ENCODE measurements at regions not wholly inside any gene's neighbourhood (a gene's known extent, or its start where the extent isn't known, plus 50 kb on each side); places are given as distances from the start of the nearest gene placed in this dataset.

DNA sequence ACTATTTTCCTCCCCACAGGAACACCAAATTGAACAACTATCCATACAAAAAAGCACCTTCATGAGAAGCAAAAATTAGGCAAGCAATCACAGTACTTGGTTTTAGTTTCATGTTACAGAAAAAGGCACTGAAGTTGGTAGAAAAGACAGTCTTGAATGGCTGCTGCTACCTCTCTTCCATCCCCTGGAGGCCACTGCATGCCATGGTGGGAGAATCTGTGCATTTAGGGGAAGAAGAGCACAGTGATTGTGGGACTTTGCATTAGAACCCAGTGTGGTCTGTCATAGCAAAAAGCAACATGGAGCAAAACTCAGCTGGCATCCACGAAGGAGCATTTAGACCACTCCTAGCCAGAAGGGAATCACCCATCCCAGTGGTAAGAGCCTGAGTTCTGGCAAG is 941.9 kb downstream of the PCDH18 start:
- ATAC-seq: no peak
- DNase-seq (ENCODE audit: low spot score): no peak

DNA sequence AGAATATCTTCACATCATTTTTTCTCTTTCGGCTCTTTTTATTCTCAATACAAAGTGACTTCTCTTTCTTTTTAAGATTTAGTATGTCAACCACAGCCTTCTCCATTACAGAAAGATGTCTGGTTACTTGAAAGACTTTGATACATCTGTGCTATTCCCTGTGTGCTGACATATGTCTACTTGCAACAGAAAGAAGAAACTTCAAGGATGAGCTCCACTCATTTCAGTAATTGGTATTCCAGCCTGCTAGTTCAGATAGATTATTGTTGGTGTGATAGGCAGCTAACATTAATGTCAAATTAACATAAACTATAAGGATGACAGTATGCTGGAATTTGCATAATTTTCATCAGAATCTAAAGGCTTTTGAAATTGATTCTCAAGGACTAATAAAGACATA is 948.7 kb downstream of the PCDH18 start:
- ATAC-seq (no peak), DNase-seq (ENCODE audit: low spot score) (no peak)

GRCh38 chr4:136581119-136581518 is 951.2 kb downstream of the PCDH18 start:
- ATAC-seq (no peak), DNase-seq (ENCODE audit: low spot score) (no peak)

DNA sequence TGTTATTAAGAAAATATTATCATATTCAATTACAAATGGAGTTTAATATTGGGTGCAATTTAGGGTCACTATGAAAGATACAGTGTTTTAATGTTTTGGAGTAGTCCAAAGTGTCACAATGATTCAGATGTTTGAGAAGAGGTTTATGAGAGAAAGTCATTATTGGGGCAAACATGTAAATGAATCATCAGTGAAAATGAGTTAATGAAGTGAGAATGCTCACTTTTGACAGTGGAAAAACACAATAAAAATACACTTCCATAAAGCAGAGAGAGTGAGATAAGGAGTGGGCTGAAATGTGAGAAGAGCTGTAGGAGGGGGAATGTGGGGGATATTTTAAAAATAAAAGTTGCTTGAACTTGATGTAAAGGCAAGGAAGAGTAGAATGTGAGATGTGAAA is 957.1 kb downstream of the PCDH18 start:
- DNase-seq (ENCODE audit: low spot score) (no peak), ATAC-seq (no peak)

- ATAC-seq (no peak), DNase-seq (ENCODE audit: low spot score) (no peak)
Measured at GRCh38 chr4:136573460-136573859, 958.8 kb downstream of the PCDH18 start.

DNA sequence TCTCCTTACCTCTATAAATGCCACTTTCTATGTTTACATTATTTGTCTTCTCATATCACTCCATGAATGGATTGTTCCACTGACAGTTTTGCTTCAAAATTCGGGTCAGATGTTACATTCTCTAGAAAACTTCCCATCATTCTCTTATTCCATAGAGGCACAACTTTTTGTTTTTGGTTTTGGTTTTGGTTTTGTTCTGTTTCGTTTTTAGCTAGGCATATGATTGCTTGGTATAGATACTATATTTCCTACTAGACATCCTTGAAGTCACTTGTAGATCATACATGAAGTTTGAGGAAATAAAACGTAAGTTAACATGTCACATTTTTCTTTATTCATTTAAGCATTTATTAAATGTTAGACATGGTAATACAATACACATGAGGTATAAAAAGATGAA is 961.0 kb downstream of the PCDH18 start:
- no peak for ATAC-seq
- no peak for DNase-seq (ENCODE audit: low spot score)

DNA sequence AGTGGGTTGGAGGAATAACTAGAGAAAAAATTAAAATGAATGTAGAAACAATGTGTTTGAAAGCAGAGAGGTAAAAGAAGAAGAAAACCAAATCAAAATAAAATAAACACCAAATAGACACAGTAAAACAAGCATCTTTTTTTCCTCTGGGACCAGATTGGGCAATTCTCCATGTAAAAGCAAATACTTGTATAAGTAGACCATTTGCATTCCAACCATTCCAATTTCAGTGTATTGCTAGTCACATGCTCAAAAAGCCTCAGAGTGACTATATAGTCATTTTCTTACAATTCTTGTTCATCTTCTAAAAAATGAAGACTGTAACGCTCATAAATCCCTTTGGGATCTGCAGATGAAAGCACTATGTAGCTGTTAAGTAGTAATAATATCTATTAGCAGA is 969.5 kb downstream of the PCDH18 start:
- ATAC-seq (no peak), DNase-seq (ENCODE audit: low spot score) (no peak)

GRCh38 chr4:136558940-136559494 is 973.3 kb downstream of the PCDH18 start:
- ATAC-seq: no peak

DNA sequence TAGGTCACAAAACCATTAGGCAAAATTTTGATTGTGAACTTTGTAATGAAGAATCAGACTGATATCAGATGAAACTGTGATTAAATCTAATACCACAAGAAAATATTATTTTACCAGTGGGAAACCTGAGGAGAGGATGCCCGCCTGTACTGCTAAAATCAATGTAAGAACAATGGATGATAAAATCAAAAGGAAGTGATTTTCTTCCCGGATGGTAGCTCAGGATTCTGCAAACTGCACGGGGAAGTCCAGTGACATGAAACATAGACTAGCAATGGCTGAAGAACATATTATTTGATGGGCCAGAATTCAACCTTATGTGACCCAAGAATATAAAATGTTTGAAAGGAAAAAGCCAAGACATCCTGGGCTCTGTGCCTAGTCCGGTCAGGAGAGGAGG is 974.9 kb downstream of the PCDH18 start:
- ATAC-seq (no peak), DNase-seq (ENCODE audit: low spot score) (no peak)

More at GRCh38 chr4:136558940-136559494, 973.3 kb downstream of the PCDH18 start:
- DNase-seq (ENCODE audit: low spot score): no peak

DNA sequence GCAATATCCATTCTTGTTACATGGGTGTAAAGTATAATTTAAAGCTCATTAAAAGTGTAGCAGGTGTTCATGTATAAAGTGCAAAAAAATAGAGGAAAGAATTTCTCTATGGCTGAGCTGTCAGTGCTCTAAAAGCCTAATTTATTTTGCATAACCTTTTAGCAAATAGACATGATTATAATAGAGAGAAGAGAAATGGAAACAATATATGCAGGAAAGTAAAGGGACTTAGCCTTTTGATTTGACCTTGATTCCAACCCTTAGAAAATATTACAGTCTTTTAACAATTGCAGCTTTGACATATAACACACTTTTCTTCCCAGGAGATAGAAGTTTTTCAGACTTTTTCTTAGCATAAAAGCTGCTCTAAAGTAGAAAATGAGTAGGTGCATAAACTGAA is 978.3 kb downstream of the PCDH18 start:
- DNase-seq (ENCODE audit: low spot score): no peak
- no peak for ATAC-seq

GRCh38 chr4:136551753-136552152 is 980.5 kb downstream of the PCDH18 start:
- DNase-seq (ENCODE audit: low spot score) (no peak), ATAC-seq (no peak)

DNA sequence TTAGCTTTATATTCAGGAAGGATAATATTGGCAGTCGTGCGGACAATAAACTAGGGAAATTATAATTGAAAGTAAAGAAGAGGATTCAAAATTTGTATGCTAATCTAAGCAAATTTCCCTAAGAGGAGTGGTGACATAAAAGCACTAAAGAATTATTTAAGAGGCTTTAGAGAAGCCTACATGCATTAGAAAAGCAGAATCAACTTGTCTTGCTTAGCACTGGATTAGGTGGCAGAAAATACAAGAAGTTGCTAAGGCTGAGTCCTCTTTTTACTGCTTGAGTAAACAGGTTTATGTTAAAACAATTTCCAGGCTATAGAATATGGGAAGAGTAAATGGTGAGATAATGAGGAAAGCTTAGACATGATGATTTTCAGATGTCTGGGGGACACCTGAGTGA is 991.5 kb downstream of the PCDH18 start:
- ATAC-seq (no peak), DNase-seq (ENCODE audit: low spot score) (no peak)

- DNase-seq (ENCODE audit: low spot score): no peak
- ATAC-seq: no peak
Measured at GRCh38 chr4:136528131-136528530, 1004.2 kb downstream of the PCDH18 start.

GRCh38 chr4:136526517-136526916 is 1005.8 kb downstream of the PCDH18 start:
- no peak for DNase-seq (ENCODE audit: low spot score)
- ATAC-seq: no peak

DNA sequence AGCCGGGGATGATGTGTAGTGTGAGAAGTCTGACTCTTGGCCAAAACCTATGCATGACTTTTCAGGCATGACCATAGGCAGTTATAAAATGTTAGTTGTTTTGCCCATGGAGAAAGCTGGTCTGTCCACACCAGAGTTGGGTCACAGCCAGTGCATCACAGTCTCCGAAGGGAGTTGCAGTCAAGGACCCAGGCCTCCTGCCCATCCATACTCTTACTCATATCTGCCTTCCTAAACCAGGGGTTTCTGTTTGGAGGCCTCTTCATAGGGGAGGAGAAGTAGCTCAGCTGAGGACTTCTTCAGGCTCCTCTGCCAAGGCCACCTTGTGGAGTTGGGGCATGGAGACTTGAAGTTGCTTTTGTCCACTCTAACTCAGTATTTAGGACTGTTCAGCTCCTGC is 1008.3 kb downstream of the PCDH18 start:
- DNase-seq (ENCODE audit: low spot score) (no peak), ATAC-seq (no peak)

GRCh38 chr4:136516371-136516770 is 1015.9 kb downstream of the PCDH18 start:
- ATAC-seq (no peak), DNase-seq (ENCODE audit: low spot score) (no peak)

- no peak for DNase-seq (ENCODE audit: low spot score)
- no peak for ATAC-seq
Measured at GRCh38 chr4:136505020-136505419, 1027.3 kb downstream of the PCDH18 start.

DNA sequence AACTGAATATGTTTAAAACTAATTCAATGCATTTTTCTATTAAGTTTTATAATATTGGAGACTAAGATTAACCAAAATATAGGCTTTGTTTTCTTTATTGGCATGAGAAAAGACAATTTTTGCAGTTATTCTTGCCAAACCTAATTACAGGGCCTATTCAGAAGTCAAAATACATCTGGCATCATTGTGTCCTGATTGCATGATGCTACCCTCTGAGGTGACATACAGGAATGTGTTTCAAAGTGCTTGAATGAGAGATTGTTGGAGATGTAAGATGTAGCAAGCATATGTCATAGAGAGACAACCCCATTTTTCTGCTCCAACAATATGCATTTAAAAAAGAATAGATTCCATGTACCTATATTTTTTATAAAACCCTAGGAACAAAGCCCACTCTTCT is 1036.4 kb downstream of the PCDH18 start:
- no peak for ATAC-seq

GRCh38 chr4:136495076-136495475 is 1037.2 kb downstream of the PCDH18 start:
- DNase-seq (ENCODE audit: low spot score): no peak
- ATAC-seq: no peak

More for the DNA sequence above, 1036.4 kb downstream of the PCDH18 start:
- no peak for DNase-seq (ENCODE audit: low spot score)

GRCh38 chr4:136489101-136489500 is 1043.2 kb downstream of the PCDH18 start:
- ATAC-seq (no peak), DNase-seq (ENCODE audit: low spot score) (no peak)

DNA sequence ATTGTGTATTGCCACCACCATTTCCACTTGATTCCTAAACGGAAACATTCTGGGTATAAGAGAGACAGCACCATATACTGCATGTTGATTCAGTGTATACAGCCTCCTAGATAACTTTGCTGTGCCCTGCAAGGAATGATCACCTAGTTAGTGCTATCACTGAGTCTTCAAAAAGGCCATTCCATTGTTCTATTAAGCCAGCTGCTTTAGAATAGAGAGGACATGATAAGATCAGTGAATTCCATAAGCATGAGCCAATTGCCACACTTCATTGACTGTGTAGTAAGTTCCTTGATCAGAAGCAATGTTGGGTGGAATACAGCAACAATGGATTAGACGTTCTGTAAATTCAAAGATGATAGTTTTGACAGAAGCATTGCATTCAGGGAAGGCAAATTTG is 1047.3 kb downstream of the PCDH18 start:
- ATAC-seq (no peak), DNase-seq (ENCODE audit: low spot score) (no peak)

DNA sequence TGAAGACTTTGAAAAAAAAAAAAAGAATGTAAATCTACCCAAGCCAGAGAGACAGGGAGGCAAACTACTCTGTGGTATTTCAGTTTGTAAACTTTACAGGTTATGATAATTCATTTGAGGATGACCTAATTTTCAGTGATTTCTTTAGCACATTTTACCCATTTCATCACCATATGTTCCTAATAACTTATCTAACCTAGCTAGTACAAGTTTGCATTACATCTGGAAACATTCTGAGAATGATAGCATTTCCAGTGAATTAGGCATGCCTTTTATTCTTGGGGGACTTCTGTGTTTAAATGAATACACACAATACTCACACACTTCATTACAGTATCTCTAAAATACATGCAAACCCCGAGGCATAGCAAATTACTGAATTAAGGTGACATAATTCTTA is 1055.5 kb downstream of the PCDH18 start:
- ATAC-seq: no peak
- DNase-seq (ENCODE audit: low spot score): no peak

DNA sequence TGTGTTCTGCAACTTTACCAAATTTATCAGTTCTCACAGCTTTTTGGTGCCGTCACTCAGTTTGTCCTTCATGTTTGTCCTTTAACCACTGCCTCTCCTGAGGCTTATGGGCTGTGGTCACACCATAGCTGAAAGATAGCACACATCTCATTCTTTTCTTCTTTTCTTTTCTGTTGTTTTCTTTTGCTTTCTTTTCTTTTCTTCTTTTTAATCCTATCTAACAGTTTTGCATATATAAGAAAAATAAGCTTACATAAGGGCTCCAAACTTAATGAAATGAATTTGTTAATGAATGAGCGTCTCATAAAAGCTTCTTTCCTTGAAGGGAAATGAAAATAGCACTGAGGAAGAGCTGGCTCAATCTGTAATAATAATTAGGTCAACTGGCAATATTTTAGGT is 1061.2 kb downstream of the PCDH18 start:
- DNase-seq (ENCODE audit: low spot score): no peak
- ATAC-seq: no peak

DNA sequence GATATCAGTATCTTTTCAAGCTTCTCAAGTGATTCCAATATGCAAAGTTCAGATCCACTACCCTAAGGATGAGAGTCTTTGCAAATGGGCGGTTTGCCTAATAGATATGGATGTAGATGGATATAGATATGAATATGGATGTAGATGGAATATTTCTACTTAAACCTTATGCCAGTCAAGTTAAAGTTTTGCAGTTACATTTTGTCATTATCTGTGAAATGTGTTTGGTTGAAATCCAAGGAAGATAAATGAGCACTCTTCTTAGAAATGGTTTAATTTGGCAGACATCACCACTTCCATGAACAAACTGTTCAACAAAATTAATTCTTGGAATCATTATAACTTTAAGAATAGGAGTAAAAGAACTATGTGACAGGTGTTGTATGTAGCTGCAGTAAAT is 1066.6 kb downstream of the PCDH18 start:
- ATAC-seq: no peak
- no peak for DNase-seq (ENCODE audit: low spot score)

Measured in left lobe of liver (tissue), 2 donors.